UCSD-AML1 (cell line): ENCODE measurements at regions not wholly inside any gene's neighbourhood (a gene's known extent, or its start where the extent isn't known, plus 50 kb on each side); places are given as distances from the start of the nearest gene placed in this dataset.

Experiments used
- DNase-seq: peaks from one replicate; lab custom pipeline; 2025; ENCODE audit not compliant: unreplicated experiment; lab: John Stamatoyannopoulos, UW

- DNase-seq, result no peak
Measured at GRCh38 chr21:26659182-26659581, 86.1 kb upstream of the CYYR1 start.

- DNase-seq, result no peak
Measured at GRCh38 chr21:26655460-26655859, 82.4 kb upstream of the CYYR1 start.

GRCh38 chr21:26653430-26653829, 80.3 kb upstream of the CYYR1 start:
- DNase-seq, result no peak

- no peak for DNase-seq
Measured at GRCh38 chr21:26652854-26653253, 79.8 kb upstream of the CYYR1 start.

- no peak for DNase-seq
Measured at GRCh38 chr21:26641062-26641461, 68.0 kb upstream of the CYYR1 start.

GRCh38 chr21:26637201-26637745, 64.2 kb upstream of the CYYR1 start:
- no peak for DNase-seq

GRCh38 chr21:26635681-26636080, 62.6 kb upstream of the CYYR1 start:
- no peak for DNase-seq

GRCh38 chr21:26632691-26633090, 59.6 kb upstream of the CYYR1 start:
- no peak for DNase-seq

- no peak for DNase-seq
Measured at GRCh38 chr21:26626187-26626586, 53.1 kb upstream of the CYYR1 start.

- no peak for DNase-seq
Measured at GRCh38 chr21:26624983-26625519, 52.0 kb upstream of the CYYR1 start.
